GM12875 (cell line): ENCODE measurements at regions not wholly inside any gene's neighbourhood (a gene's known extent, or its start where the extent isn't known, plus 50 kb on each side); places are given as distances from the start of the nearest gene placed in this dataset.

ENCODE experiments used
- H3K4me3 ChIP-seq: one replicate; pipeline ENCODE4 v1.5.1; 2011; ENCODE audit warnings: low read depth, low read length, control low read depth
- TF ChIP-seq, protein P1 (sequence below): IDR thresholded peaks from 2 replicates; pipeline ENCODE4 v1.5.1; 2011; ENCODE audit warnings: low read depth, mild to moderate bottlenecking, control low read depth, inconsistent platforms, low read length, moderate library complexity, borderline replicate concordance; ENCODE audit not compliant: insufficient read depth

DNA sequence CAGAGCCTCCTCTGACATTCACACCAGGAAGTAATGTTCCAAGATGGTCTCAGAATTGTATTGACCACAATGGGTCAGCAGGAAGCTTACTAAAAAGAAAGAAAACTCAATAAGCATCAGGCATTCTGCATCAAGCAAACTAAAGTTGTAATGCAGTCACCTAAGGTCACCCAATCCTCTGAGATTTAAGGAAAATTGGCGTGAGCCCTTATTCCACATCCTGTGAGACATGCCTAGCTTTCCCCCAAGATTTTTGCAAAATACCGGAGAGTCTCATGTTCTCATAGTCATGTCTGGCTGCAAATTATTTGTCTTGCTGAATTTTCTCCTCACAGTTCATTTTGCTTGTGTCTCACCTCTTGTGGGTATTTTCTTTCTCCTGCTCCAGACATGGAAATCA, 417.1 kb upstream of the SOX9 start:
- no peak overlapping the region for H3K4me3 ChIP-seq
- TF ChIP-seq, protein P1, sequence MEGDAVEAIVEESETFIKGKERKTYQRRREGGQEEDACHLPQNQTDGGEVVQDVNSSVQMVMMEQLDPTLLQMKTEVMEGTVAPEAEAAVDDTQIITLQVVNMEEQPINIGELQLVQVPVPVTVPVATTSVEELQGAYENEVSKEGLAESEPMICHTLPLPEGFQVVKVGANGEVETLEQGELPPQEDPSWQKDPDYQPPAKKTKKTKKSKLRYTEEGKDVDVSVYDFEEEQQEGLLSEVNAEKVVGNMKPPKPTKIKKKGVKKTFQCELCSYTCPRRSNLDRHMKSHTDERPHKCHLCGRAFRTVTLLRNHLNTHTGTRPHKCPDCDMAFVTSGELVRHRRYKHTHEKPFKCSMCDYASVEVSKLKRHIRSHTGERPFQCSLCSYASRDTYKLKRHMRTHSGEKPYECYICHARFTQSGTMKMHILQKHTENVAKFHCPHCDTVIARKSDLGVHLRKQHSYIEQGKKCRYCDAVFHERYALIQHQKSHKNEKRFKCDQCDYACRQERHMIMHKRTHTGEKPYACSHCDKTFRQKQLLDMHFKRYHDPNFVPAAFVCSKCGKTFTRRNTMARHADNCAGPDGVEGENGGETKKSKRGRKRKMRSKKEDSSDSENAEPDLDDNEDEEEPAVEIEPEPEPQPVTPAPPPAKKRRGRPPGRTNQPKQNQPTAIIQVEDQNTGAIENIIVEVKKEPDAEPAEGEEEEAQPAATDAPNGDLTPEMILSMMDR = no peak

DNA sequence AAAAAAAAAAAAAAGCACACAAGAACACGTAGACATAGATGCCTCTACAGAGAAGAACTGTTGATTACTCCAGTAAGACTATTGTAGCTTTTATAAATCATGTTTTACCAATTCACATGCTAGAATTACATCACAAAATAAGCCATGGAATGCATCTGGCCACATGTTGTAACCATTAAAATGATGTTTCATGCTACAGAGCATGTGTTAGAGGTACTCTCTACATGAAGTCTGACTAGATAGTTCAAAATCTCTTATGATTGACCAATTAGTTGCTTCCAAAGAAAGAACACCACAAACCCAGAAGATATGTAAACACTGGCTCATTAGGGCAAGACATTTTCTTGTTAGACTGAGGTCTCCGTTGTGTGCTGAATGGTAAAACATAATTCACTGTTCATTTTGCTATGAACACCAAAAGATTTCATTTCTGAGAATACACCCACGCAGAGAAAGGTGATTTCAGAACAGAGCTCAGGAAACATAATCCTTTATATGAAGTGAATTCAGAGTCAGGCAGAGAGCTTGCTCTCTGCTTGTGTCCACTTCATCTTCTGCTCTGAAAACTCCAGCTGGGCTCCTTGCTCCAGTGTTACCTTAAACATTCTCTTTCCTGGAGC, 411.4 kb upstream of the SOX9 start:
- TF ChIP-seq, protein P1 = no peak
- H3K4me3 ChIP-seq = no peak overlapping the region

DNA sequence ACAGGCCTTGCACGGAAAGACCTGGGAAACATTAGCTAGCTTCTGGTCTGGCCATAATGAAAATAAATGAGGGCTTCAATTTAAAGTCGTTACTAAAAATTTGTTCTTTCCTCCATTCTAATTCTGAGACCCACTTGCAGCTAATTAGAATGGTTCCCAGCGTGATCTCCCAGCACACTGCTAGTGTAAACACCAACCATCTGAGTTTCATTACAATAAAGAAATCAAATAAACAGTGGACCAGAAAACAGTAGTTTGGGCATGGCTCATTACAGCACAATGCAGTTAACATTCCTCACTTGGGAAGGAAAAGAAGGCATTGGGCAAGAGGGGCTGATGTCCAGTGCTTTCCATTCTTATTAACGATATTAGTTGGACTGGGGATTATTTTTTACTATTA, 410.9 kb upstream of the SOX9 start:
- H3K4me3 ChIP-seq = no peak overlapping the region
- TF ChIP-seq, protein P1 = no peak

DNA sequence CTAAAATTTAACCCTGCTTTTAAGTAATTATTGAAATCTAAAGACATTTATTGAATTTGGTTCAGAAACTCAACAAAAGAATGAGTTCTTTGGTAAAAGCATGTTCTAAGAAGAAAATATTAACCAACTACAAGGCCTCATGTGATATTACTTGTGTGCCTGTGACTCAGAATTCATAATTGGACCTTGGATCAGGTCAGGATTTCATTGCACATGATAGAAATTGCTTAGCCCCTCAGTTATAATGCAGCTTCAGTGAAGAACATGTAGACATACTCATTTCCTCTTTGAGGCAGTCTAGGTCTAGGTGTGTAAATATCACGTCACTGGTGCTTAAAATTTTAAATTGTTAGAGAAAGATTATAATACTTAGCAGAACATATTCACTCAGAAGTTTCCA, 410.0 kb upstream of the SOX9 start:
- TF ChIP-seq, protein P1 = no peak
- no peak overlapping the region for H3K4me3 ChIP-seq

DNA sequence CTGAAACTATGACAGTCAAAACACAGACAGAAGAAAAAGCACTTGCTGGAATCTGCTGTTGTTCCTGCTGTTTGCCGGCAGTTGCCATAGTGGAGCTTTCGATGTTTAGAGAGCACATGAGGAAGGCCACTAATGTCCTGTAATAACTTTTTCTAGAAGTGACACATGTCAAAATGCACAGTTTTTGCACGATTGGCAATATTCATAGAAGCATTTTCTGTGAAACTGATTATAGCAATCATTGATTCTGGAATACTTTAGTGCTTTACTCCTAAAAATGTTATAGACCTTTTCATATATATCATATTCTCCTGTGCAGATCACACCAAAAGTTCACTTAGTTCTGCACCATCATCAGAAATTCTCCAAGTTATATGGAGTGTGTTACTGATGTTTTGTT, 407.0 kb upstream of the SOX9 start:
- no peak overlapping the region for H3K4me3 ChIP-seq
- TF ChIP-seq, protein P1 = no peak

DNA sequence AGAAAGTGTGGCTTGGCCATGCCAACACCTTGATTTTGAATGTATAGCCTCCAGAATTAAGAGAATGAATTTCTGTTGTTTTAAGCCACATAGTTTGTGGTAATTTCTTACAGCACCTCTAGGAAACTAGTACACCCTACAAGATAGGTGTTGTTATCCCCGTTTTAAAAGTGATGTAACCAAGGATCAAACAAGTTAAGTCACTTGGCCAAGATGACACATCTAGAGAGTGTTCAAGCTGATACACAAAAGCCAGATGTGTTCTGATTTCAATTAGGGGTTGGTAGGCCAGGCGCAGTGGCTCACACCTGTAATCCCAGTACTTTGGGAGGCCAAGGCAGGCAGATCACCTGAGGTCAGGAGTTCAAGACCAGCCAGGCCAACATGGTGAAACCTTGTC, 396.5 kb upstream of the SOX9 start:
- H3K4me3 ChIP-seq = no peak overlapping the region
- TF ChIP-seq, protein P1 = no peak

DNA sequence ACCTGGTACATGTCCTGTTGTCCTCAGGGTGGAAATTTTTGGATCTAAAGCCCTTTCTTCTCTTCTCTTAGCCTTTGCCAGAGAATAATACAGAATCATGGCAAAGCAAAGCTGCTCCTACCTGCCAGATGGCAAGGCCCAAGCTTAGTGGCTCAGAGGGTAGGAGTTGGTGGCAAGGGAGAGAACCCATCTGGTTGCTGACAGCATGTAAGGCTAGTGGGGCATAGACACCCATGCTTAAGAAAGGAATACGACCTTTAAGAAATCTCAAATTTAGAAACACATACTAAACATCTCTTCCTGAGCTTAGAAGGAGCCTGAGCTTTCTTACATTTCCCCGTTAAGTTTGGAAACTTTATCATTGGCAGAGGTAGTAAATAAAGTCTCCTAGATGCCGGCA, 395.0 kb upstream of the SOX9 start:
- TF ChIP-seq, protein P1 = no peak
- H3K4me3 ChIP-seq = no peak overlapping the region
